PC-3 (cell line): ENCODE measurements at regions not wholly inside any gene's neighbourhood (a gene's known extent, or its start where the extent isn't known, plus 50 kb on each side); places are given as distances from the start of the nearest gene placed in this dataset.

Source experiments
- CTCF ChIP-seq: fragments of 300-600 bp; sonication (generic); conservative IDR thresholded peaks from 2 replicates; pipeline ENCODE4 v1.5.1; 2017; ENCODE audit warnings: antibody characterized with exemption, low read depth, mild to moderate bottlenecking, low read length
- EZH2phosphoT487 ChIP-seq: fragments of 300-600 bp; sonication (generic); IDR thresholded peaks from 2 replicates; pipeline ENCODE4 v1.6.1; 2018; ENCODE audit warnings: mild to moderate bottlenecking, antibody characterized with exemption, low read length, borderline replicate concordance

- TF ChIP-seq CTCF (no peak), EZH2phosphoT487 (no peak)
These were observed 1491.8 kb downstream of the NCAM2 start for GRCh38 chr21:22490049-22490448.
